Activated naive CD8-positive, alpha-beta T cell treated with anti-CD3 and anti-CD28 coated beads for 36 hours (primary cell): ENCODE measurements at regions not wholly inside any gene's neighbourhood (a gene's known extent, or its start where the extent isn't known, plus 50 kb on each side); places are given as distances from the start of the nearest gene placed in this dataset.
"Not testable (repeated sequence)": the region's sequence is repeated elsewhere in the genome, so short reads cannot be mapped to it uniquely, and the experiment has no call there.

ENCODE experiments used
- DNase-seq: peaks from one replicate; pipeline ENCODE4 v3.0.0; 2021
- H3K27ac Mint-ChIP-seq: one replicate; pipeline ENCODE4 v1.8.0; 2022; ENCODE audit warnings: mild to moderate bottlenecking, moderate library complexity, mixed read lengths
- H3K27me3 Mint-ChIP-seq: one replicate; pipeline ENCODE4 v1.8.0; 2022; ENCODE audit warnings: mild to moderate bottlenecking, mixed read lengths
- H3K36me3 Mint-ChIP-seq: one replicate; pipeline ENCODE4 v1.8.0; 2021; ENCODE audit warnings: mild to moderate bottlenecking, mixed read lengths
- H3K4me1 Mint-ChIP-seq: one replicate; pipeline ENCODE4 v1.8.0; 2021; ENCODE audit warnings: mixed read lengths
- H3K4me3 Mint-ChIP-seq: one replicate; pipeline ENCODE4 v1.8.0; 2022; ENCODE audit warnings: mild to moderate bottlenecking, moderate library complexity, mixed read lengths
- H3K9me3 Mint-ChIP-seq: one replicate; pipeline ENCODE4 v1.8.0; 2022; ENCODE audit warnings: mixed read lengths

GRCh38 chr19:30682999-30683536, 310.9 kb downstream of the ZNF536 start:
- Mint-ChIP-seq H3K36me3 (no peaks in the 10 kb centered on the region), H3K9me3 (no peaks in the 10 kb centered on the region), H3K4me3 (no peak overlapping the region), H3K27me3 (peaks cover 55% of the 10 kb centered on the region), H3K4me1 (peaks cover 2% of the 10 kb centered on the region), H3K27ac (no peak overlapping the region)
- DNase-seq, result peak; percentile 53

DNA sequence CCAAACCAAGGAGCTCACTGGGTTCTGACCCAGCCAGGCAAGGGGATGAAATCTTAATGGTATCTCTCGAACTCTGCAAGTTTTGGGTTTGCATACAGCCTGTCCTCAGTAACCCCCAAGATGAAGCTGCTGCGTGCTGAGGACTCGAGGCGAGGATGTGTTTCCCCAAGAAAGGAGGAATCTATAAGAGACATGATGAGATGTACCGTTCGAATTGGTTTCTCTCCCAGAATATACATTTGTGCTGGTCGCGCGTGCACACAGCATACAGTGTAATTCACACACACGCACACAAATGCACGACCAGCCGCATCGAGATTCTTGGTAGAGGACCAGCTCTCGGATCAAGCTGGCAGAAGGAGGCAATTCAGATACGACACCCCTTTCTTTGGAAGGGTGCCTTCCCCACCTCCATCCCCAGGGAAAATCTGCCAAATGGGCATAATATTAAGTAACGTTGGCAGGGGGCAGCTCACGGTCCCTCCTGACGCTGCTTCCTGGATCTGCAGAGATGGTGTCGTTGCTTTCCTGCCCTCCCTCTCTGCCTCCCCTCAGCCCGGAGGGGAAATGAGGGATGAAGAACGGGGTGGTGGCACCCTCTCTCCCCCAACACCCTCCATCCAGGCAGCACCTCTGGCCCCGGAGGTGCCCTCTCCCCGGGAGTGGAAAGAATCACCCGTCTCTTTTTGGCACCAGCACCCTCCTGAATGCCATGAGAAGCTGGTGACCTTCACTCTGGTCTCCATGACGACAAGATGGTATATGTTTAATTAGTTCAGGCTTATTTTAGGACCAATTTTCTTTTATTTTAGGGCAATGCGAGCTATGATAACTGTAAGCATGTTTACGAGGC, 310.2 kb downstream of the ZNF536 start:
- Mint-ChIP-seq H3K9me3 (no peaks in the 10 kb centered on the region), H3K4me1 (peaks cover 2% of the 10 kb centered on the region), H3K27me3 (peaks cover 48% of the 10 kb centered on the region), H3K4me3 (no peak overlapping the region), H3K27ac (no peak overlapping the region), H3K36me3 (no peaks in the 10 kb centered on the region)
- DNase-seq, result no peak

DNA sequence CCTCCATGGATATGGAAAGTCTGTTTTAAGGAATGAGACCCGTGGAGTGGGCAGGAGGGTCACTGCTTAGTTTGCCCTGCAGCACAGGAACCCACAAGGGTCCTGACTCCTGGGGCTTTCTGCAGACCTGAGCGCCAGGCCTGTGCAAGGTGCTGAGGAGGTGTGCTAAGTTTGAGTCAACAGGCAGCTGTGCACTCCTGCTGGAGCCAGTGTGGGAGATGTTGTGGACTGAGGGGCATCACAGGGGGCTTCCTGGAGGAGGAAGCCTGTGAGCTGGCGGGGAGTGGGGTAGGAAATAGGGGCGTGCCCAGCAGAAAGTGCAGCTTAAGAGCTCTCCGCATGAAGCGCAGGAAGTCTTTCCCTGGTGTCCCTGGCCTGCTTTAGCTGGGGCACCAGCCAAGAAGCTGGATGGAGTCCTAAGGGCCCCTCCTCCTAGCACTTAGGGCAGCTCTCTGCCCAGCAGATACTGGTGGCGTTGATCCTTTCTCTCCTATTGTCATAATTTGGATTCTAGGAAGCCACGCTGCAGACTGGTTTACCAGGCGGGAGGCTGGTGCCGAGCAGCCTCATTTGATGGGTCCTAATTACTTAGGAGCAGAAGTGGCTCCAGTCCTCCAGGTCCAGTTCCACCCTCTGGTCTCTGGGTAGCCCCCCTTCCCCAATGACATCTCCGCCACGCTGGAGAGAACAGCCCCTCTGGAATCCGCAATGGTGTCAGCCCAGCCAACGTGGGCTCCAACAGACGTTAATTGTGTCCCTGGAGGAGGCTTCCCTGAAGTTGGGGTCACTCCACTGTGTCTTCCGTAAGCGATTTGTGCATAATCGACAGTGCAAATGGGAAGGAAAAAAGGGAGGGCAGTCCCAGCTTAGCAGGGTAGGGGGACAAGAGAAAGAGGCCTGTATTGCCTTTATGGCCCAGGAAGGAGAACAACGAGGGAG, 309.2 kb downstream of the ZNF536 start:
- Mint-ChIP-seq H3K4me1 (peaks cover 2% of the 10 kb centered on the region), H3K27me3 (peaks cover 39% of the 10 kb centered on the region), H3K9me3 (no peaks in the 10 kb centered on the region), H3K36me3 (no peaks in the 10 kb centered on the region), H3K27ac (no peak overlapping the region), H3K4me3 (no peak overlapping the region)
- DNase-seq, result no peak

GRCh38 chr19:30680399-30680798, 308.2 kb downstream of the ZNF536 start:
- H3K4me3 Mint-ChIP-seq, result not testable (repeated sequence)

GRCh38 chr19:30679789-30680188, 307.6 kb downstream of the ZNF536 start:
- H3K27me3 Mint-ChIP-seq, result peaks cover 32% of the 10 kb centered on the region
- H3K36me3 Mint-ChIP-seq, result no peaks in the 10 kb centered on the region
- peaks cover 2% of the 10 kb centered on the region for H3K4me1 Mint-ChIP-seq
- no peak for DNase-seq
- H3K9me3 Mint-ChIP-seq, result no peaks in the 10 kb centered on the region
- no peak overlapping the region for H3K27ac Mint-ChIP-seq
- no peak overlapping the region for H3K4me3 Mint-ChIP-seq

More at GRCh38 chr19:30680399-30680798, 308.2 kb downstream of the ZNF536 start:
- H3K27me3 Mint-ChIP-seq, result peaks cover 32% of the 10 kb centered on the region
- not testable (repeated sequence) for DNase-seq, H3K36me3 Mint-ChIP-seq, H3K4me1 Mint-ChIP-seq, H3K9me3 Mint-ChIP-seq, H3K27ac Mint-ChIP-seq

DNA sequence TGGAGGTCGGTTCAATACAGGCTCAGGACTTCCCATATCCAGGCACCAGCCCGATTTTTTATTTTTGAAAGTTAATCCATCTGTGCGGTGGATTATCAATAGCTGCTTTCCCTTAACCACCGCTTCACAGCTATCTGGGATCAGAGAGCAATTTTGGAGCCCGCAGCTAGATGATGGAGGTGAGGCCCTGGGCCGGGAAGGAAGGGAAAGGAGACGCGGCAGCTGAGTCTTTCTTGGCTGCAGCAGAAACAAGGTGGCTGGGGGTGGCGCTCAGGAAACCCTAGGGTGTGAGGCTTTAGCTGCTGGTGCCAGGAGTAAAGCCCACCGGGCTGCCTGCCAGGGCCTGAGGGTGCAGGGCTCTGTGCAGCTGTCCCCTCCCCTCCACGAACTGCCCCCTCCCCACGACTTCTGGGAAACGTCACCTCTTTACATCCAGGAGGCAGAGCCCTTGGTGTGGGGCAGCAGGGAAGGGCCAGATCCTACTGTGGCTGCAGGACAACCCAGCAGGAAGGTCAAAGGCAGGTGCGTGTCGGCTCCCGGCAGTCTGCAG, 307.0 kb downstream of the ZNF536 start:
- DNase-seq, result no peak
- peaks cover 2% of the 10 kb centered on the region for H3K4me1 Mint-ChIP-seq
- no peak overlapping the region for H3K4me3 Mint-ChIP-seq
- H3K9me3 Mint-ChIP-seq, result no peaks in the 10 kb centered on the region
- no peak overlapping the region for H3K27ac Mint-ChIP-seq
- H3K27me3 Mint-ChIP-seq, result peaks cover 27% of the 10 kb centered on the region
- no peaks in the 10 kb centered on the region for H3K36me3 Mint-ChIP-seq

GRCh38 chr19:30678168-30678567, 306.0 kb downstream of the ZNF536 start:
- H3K27me3 Mint-ChIP-seq, result peaks cover 17% of the 10 kb centered on the region
- H3K9me3 Mint-ChIP-seq, result no peaks in the 10 kb centered on the region
- H3K4me3 Mint-ChIP-seq, result no peak overlapping the region
- H3K27ac Mint-ChIP-seq, result no peak overlapping the region
- peaks cover 2% of the 10 kb centered on the region for H3K4me1 Mint-ChIP-seq
- no peaks in the 10 kb centered on the region for H3K36me3 Mint-ChIP-seq
- no peak for DNase-seq

GRCh38 chr19:30677702-30678101, 305.5 kb downstream of the ZNF536 start:
- no peak overlapping the region for H3K4me3 Mint-ChIP-seq
- peaks cover 13% of the 10 kb centered on the region for H3K27me3 Mint-ChIP-seq
- no peak overlapping the region for H3K27ac Mint-ChIP-seq
- peaks cover under 1% of the 10 kb centered on the region for H3K4me1 Mint-ChIP-seq
- no peak for DNase-seq
- H3K36me3 Mint-ChIP-seq, result no peaks in the 10 kb centered on the region
- no peaks in the 10 kb centered on the region for H3K9me3 Mint-ChIP-seq

DNA sequence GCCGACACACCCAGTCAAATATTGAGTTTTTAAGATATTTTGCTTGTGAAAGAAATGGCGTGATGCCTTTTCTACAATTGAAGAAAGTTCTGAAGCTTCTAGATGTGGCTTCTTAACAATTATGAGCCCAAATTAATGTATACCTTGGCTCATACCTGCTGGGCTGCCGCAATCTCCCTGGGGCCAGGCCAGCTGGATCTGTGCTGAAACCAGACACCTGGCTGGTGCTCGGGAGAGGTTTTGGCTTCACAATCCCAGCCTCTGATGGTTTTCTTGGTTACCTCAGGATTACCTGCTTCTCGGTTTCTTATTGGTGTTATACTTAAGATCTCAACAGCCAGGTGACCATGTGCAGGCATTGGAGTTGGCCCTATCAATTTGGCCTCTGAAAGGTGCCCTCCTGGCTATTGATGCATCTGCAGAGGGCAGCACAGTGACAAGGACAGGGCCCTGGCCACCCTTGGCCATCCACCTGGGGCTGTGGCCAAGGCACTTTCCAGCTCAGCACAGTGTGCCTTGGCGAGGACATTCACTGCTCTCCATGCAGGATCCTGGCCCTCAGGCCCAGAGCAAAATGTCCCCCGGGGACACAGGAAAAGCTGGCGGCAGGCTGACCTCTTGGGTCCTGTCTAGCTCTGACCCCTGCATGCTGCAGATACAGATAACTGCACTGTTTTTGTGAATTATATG, 305.0 kb downstream of the ZNF536 start:
- no peaks in the 10 kb centered on the region for H3K4me1 Mint-ChIP-seq

GRCh38 chr19:30675086-30675485, 302.9 kb downstream of the ZNF536 start:
- Mint-ChIP-seq H3K9me3 (no peaks in the 10 kb centered on the region), H3K4me1 (no peaks in the 10 kb centered on the region), H3K36me3 (no peaks in the 10 kb centered on the region), H3K27me3 (peaks cover 17% of the 10 kb centered on the region), H3K4me3 (no peak overlapping the region), H3K27ac (no peak overlapping the region)
- no peak for DNase-seq

More for the DNA sequence above, 305.0 kb downstream of the ZNF536 start:
- Mint-ChIP-seq H3K36me3 (no peaks in the 10 kb centered on the region), H3K27ac (no peak overlapping the region), H3K9me3 (no peaks in the 10 kb centered on the region), H3K4me3 (no peak overlapping the region), H3K27me3 (peaks cover 13% of the 10 kb centered on the region)
- no peak for DNase-seq

DNA sequence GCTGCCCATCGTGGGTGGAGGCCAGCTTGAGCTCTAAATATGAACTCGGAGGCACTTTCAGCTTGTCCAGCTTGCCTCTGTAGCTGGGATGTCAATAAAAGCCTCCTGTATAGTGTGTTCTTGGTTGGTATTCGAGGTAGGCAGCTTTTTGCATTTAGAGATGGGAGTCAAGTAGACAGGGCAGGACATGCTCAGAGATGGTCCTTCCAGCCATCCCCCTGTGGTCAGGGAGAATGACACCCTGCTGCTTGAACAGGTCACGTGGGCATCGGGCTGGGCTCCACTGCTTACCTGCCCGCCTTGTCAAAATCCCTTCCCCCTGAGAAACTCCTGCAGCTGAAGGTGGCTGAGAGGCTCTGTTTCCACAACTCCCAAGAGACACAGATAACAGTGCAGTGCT, 302.5 kb downstream of the ZNF536 start:
- Mint-ChIP-seq H3K4me3 (no peak overlapping the region), H3K27ac (no peak overlapping the region)

GRCh38 chr19:30673336-30673735, 301.2 kb downstream of the ZNF536 start:
- H3K36me3 Mint-ChIP-seq, result no peaks in the 10 kb centered on the region
- no peaks in the 10 kb centered on the region for H3K9me3 Mint-ChIP-seq
- DNase-seq, result no peak
- no peaks in the 10 kb centered on the region for H3K4me1 Mint-ChIP-seq
- no peak overlapping the region for H3K4me3 Mint-ChIP-seq
- no peak overlapping the region for H3K27ac Mint-ChIP-seq
- H3K27me3 Mint-ChIP-seq, result peaks cover 32% of the 10 kb centered on the region

More for the DNA sequence above, 302.5 kb downstream of the ZNF536 start:
- Mint-ChIP-seq H3K9me3 (no peaks in the 10 kb centered on the region), H3K36me3 (no peaks in the 10 kb centered on the region), H3K4me1 (no peaks in the 10 kb centered on the region), H3K27me3 (peaks cover 19% of the 10 kb centered on the region)
- no peak for DNase-seq

DNA sequence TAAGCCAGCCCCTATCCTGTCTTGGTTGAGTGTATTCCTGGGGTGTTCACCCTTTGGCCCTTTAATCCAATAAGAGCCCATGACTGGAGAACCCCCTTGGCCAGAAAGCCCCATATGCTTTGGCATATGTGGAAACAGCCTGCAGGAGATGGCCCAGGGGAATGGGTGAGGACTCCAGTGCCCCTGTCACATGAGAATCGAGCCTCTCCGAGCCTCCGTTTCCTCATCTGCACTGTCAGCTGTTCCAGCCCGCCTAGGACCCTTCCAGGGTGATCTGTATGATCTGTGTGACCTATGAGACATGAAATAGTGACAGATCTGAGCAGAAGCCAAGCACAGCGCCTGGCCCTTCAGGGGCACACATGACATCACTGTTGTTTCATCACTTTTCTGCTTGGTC, 300.7 kb downstream of the ZNF536 start:
- Mint-ChIP-seq H3K27ac (no peak overlapping the region), H3K4me1 (no peaks in the 10 kb centered on the region), H3K4me3 (no peak overlapping the region), H3K27me3 (peaks cover 35% of the 10 kb centered on the region), H3K36me3 (no peaks in the 10 kb centered on the region), H3K9me3 (no peaks in the 10 kb centered on the region)
- DNase-seq, result no peak

- no peak overlapping the region for H3K4me3 Mint-ChIP-seq
- H3K27me3 Mint-ChIP-seq, result peaks cover 35% of the 10 kb centered on the region
- DNase-seq, result no peak
- H3K4me1 Mint-ChIP-seq, result no peaks in the 10 kb centered on the region
- H3K9me3 Mint-ChIP-seq, result no peaks in the 10 kb centered on the region
- H3K27ac Mint-ChIP-seq, result no peak overlapping the region
- no peaks in the 10 kb centered on the region for H3K36me3 Mint-ChIP-seq
These were observed 299.5 kb downstream of the ZNF536 start for GRCh38 chr19:30671622-30672051.
